ENCODE measurements at regions not wholly inside any gene's neighbourhood (a gene's known extent, or its start where the extent isn't known, plus 50 kb on each side); places are given as distances from the start of the nearest gene placed in this dataset.

DNA sequence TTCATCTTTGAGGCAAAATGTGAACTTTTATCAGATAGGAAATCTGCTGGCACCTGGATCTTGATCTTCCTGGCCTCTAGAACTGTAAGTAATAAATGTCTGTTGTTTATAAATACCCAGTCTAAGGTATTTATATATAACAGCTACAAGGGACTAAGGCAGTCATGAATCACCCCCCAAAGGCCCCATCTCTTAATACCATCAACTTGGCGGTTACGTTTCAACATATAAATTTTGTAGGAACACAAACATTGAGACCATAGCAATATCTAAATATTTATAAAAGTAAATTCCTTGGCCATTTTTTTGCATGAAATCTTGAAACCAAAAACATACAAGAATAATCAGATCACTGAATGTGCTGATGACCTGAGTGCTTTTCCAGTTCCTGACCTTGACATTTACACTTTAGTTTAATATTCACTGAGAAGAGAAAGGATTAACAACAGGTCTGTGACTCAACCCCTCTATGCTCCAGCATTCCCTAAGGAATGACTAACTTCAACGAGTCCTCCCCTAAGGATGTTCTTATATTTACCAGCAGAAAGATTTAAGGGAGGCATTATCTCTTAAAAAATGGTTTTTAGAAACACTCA is 1438.5 kb upstream of the CELF2 start:
- H3K36me3 ChIP-seq (ENCODE audit: control insufficient read depth in 2 of 2, insufficient read depth in 2 of 2, low read length in 1 of 2), result no peaks in the 10 kb centered on the region
- H2AFZ ChIP-seq (ENCODE audit: control insufficient read depth, low read depth, low read length), result no peak overlapping the region
- no peaks in the 10 kb centered on the region for H4K20me1 ChIP-seq (ENCODE audit: control insufficient read depth, insufficient read depth)
- H3K4me1 ChIP-seq (ENCODE audit: control insufficient read depth, insufficient read depth, low read length), result no peaks in the 10 kb centered on the region
- ChIA-PET CTCF (no interaction called here), RAD21 (ENCODE audit: unreplicated experiment) (no interaction called here), SMC1A (ENCODE audit: uncharacterized antibody, unreplicated experiment) (no interaction called here), POLR2A (no interaction called here)
- no peaks in the 10 kb centered on the region for H3K79me2 ChIP-seq (ENCODE audit: control insufficient read depth, insufficient read depth, low read length)
- intact Hi-C loops (cut with micrococcal nuclease; ENCODE audit: unreplicated experiment), result no loop called here
- 31% methylated on average over 3 of the region's 3 CpGs for WGBS (ENCODE audit: insufficient coverage, insufficient replicate concordance, low lambda C conversion rate, missing lambda C conversion rate)
- FAIRE-seq (no peak), ATAC-seq (no peak), DNase-seq (ENCODE audit: low read depth, low spot score) (no peak)
- in situ Hi-C loops (cut with MboI), result no loop called here
- no peaks in the 10 kb centered on the region for H3K9me3 ChIP-seq (replicated peaks; ENCODE audit: control insufficient read depth, insufficient read depth, low read length)
- H3K4me3 ChIP-seq, result no peak overlapping the region
- H3K4me2 ChIP-seq (ENCODE audit: control insufficient read depth, insufficient read depth), result no peak overlapping the region
- no TSS peak for BruUV-seq (replicated peaks)
- H3K9ac ChIP-seq (ENCODE audit: control insufficient read depth, insufficient read depth, low read length), result no peak overlapping the region
- no peak overlapping the region for H3K27ac ChIP-seq (ENCODE audit: control insufficient read depth, insufficient read depth)
- no peaks in the 10 kb centered on the region for H3K27me3 ChIP-seq (replicated peaks in 1 of 2; ENCODE audit: control insufficient read depth in 2 of 2, insufficient read depth in 2 of 2, low read length in 1 of 2)
- TF ChIP-seq JUND (IDR thresholded peaks at IDR 0.05; ENCODE audit: low read depth, low read length) (no peak), EP300 (IDR thresholded peaks at IDR 0.05; ENCODE audit: borderline replicate concordance in 1 of 2, control insufficient read depth in 1 of 2, low read depth in 2 of 2, low read length in 2 of 2) (no peak), NR2C1 (IDR thresholded peaks at IDR 0.05) (no peak), SUZ12 (IDR thresholded peaks at IDR 0.05; ENCODE audit: unreplicated experiment) (no peak), GABPA (IDR thresholded peaks at IDR 0.05; ENCODE audit: low read depth) (no peak), CREM (IDR thresholded peaks at IDR 0.05; ENCODE audit: low read depth) (no peak), ZZZ3 (IDR thresholded peaks at IDR 0.05; ENCODE audit: control insufficient read depth, insufficient read length, low read depth) (no peak), MTA3 (IDR thresholded peaks at IDR 0.05; ENCODE audit: borderline replicate concordance, low read length) (no peak)
- TF ChIP-seq, protein P1, sequence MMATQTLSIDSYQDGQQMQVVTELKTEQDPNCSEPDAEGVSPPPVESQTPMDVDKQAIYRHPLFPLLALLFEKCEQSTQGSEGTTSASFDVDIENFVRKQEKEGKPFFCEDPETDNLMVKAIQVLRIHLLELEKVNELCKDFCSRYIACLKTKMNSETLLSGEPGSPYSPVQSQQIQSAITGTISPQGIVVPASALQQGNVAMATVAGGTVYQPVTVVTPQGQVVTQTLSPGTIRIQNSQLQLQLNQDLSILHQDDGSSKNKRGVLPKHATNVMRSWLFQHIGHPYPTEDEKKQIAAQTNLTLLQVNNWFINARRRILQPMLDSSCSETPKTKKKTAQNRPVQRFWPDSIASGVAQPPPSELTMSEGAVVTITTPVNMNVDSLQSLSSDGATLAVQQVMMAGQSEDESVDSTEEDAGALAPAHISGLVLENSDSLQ (IDR thresholded peaks at IDR 0.05), result no peak
- TF ChIP-seq, protein P2, sequence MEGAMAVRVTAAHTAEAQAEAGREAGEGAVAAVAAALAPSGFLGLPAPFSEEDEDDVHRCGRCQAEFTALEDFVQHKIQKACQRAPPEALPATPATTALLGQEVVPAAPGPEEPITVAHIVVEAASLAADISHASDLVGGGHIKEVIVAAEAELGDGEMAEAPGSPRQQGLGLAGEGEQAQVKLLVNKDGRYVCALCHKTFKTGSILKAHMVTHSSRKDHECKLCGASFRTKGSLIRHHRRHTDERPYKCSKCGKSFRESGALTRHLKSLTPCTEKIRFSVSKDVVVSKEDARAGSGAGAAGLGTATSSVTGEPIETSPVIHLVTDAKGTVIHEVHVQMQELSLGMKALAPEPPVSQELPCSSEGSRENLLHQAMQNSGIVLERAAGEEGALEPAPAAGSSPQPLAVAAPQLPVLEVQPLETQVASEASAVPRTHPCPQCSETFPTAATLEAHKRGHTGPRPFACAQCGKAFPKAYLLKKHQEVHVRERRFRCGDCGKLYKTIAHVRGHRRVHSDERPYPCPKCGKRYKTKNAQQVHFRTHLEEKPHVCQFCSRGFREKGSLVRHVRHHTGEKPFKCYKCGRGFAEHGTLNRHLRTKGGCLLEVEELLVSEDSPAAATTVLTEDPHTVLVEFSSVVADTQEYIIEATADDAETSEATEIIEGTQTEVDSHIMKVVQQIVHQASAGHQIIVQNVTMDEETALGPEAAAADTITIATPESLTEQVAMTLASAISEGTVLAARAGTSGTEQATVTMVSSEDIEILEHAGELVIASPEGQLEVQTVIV (IDR thresholded peaks at IDR 0.05; ENCODE audit: borderline replicate concordance, partially characterized antibody), result no peak
- TF ChIP-seq, protein P3, sequence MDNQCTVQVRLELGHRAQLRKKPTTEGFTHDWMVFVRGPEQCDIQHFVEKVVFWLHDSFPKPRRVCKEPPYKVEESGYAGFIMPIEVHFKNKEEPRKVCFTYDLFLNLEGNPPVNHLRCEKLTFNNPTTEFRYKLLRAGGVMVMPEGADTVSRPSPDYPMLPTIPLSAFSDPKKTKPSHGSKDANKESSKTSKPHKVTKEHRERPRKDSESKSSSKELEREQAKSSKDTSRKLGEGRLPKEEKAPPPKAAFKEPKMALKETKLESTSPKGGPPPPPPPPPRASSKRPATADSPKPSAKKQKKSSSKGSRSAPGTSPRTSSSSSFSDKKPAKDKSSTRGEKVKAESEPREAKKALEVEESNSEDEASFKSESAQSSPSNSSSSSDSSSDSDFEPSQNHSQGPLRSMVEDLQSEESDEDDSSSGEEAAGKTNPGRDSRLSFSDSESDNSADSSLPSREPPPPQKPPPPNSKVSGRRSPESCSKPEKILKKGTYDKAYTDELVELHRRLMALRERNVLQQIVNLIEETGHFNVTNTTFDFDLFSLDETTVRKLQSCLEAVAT (IDR thresholded peaks at IDR 0.05), result no peak
- TF ChIP-seq, protein P4, sequence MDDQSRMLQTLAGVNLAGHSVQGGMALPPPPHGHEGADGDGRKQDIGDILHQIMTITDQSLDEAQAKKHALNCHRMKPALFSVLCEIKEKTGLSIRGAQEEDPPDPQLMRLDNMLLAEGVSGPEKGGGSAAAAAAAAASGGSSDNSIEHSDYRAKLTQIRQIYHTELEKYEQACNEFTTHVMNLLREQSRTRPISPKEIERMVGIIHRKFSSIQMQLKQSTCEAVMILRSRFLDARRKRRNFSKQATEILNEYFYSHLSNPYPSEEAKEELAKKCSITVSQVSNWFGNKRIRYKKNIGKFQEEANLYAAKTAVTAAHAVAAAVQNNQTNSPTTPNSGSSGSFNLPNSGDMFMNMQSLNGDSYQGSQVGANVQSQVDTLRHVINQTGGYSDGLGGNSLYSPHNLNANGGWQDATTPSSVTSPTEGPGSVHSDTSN (IDR thresholded peaks at IDR 0.05; ENCODE audit: insufficient replicate concordance, low read depth, low read length), result no peak
- TF ChIP-seq, protein P5, sequence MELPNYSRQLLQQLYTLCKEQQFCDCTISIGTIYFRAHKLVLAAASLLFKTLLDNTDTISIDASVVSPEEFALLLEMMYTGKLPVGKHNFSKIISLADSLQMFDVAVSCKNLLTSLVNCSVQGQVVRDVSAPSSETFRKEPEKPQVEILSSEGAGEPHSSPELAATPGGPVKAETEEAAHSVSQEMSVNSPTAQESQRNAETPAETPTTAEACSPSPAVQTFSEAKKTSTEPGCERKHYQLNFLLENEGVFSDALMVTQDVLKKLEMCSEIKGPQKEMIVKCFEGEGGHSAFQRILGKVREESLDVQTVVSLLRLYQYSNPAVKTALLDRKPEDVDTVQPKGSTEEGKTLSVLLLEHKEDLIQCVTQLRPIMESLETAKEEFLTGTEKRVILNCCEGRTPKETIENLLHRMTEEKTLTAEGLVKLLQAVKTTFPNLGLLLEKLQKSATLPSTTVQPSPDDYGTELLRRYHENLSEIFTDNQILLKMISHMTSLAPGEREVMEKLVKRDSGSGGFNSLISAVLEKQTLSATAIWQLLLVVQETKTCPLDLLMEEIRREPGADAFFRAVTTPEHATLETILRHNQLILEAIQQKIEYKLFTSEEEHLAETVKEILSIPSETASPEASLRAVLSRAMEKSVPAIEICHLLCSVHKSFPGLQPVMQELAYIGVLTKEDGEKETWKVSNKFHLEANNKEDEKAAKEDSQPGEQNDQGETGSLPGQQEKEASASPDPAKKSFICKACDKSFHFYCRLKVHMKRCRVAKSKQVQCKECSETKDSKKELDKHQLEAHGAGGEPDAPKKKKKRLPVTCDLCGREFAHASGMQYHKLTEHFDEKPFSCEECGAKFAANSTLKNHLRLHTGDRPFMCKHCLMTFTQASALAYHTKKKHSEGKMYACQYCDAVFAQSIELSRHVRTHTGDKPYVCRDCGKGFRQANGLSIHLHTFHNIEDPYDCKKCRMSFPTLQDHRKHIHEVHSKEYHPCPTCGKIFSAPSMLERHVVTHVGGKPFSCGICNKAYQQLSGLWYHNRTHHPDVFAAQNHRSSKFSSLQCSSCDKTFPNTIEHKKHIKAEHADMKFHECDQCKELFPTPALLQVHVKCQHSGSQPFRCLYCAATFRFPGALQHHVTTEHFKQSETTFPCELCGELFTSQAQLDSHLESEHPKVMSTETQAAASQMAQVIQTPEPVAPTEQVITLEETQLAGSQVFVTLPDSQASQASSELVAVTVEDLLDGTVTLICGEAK (IDR thresholded peaks at IDR 0.05; ENCODE audit: borderline replicate concordance), result no peak
